Lower leg skin (tissue), 3 donors: ENCODE measurements at regions not wholly inside any gene's neighbourhood (a gene's known extent, or its start where the extent isn't known, plus 50 kb on each side); places are given as distances from the start of the nearest gene placed in this dataset.

Experiments used
- CTCF ChIP-seq, 3 donors: fragments of 450-650 bp; IDR thresholded peaks; one replicate each; pipeline ENCODE4 v1.5.1; 2016; ENCODE audit warnings: antibody characterized with exemption in 3 of 3, mild to moderate bottlenecking in 3 of 3, moderate library complexity in 2 of 3
- POLR2A ChIP-seq, 2 donors: fragments of 450-650 bp; IDR thresholded peaks; one replicate each; pipeline ENCODE4 v1.6.1; 2016 to 2017; ENCODE audit warnings: antibody characterized with exemption in 2 of 2, mild to moderate bottlenecking in 1 of 2, moderate library complexity in 1 of 2

GRCh38 chr4:120630427-120630826, 292.1 kb downstream of the PRDM5 start:
- TF ChIP-seq CTCF (IDR thresholded peaks at IDR 0.05) (no peak), POLR2A (IDR thresholded peaks at IDR 0.05) (no peak)
